HFF-Myc (cell line): ENCODE measurements at regions not wholly inside any gene's neighbourhood (a gene's known extent, or its start where the extent isn't known, plus 50 kb on each side); places are given as distances from the start of the nearest gene placed in this dataset.

Experiments
- DNase-seq: peaks from one replicate; pipeline ENCODE4 v3.0.0-alpha.2; 2011; ENCODE audit warnings: low read depth; ENCODE audit errors: extremely low read depth
- H3K4me3 ChIP-seq: replicated peaks from 2 replicates; pipeline ENCODE4 v1.5.1; 2011; ENCODE audit warnings: low read depth, mild to moderate bottlenecking, control low read depth, low read length
- CTCF ChIP-seq: IDR thresholded peaks from 2 replicates; pipeline ENCODE4 v1.5.1; 2012; ENCODE audit warnings: mild to moderate bottlenecking, low read depth, low read length, control low read depth; ENCODE audit errors: missing control alignments

GRCh38 chr1:83775977-83776603 is 222.8 kb downstream of the TTLL7 start:
- no peak for DNase-seq
- H3K4me3 ChIP-seq = no peak overlapping the region
- no peak for TF ChIP-seq CTCF

- DNase-seq = no peak
- TF ChIP-seq CTCF = no peak
- H3K4me3 ChIP-seq = no peak overlapping the region
Observed at GRCh38 chr1:83773059-83773458, 225.9 kb downstream of the TTLL7 start.

- no peak for TF ChIP-seq CTCF
- H3K4me3 ChIP-seq = no peak overlapping the region
- DNase-seq = no peak
Observed at GRCh38 chr1:83770319-83770661, 228.6 kb downstream of the TTLL7 start.

- no peak overlapping the region for H3K4me3 ChIP-seq
- TF ChIP-seq CTCF = no peak
- no peak for DNase-seq
Observed at GRCh38 chr1:83769594-83770318, 229.2 kb downstream of the TTLL7 start.

- no peak overlapping the region for H3K4me3 ChIP-seq
- TF ChIP-seq CTCF = no peak
- no peak for DNase-seq
Observed at GRCh38 chr1:83769072-83769471, 229.9 kb downstream of the TTLL7 start.

GRCh38 chr1:83766241-83766691 is 232.7 kb downstream of the TTLL7 start:
- DNase-seq = no peak
- H3K4me3 ChIP-seq = no peak overlapping the region

More at GRCh38 chr1:83766241-83766691, 232.7 kb downstream of the TTLL7 start:
- TF ChIP-seq CTCF = no peak
